HG03039 (cell line): ENCODE measurements at regions not wholly inside any gene's neighbourhood (a gene's known extent, or its start where the extent isn't known, plus 50 kb on each side); places are given as distances from the start of the nearest gene placed in this dataset.

Experiments used
- ATAC-seq: cut with Tn5 transposase; IDR thresholded peaks from one replicate; pipeline ENCODE4 v1.9.1; 2021; ENCODE audit warnings: mild to moderate bottlenecking, moderate library complexity; ENCODE audit not compliant: unreplicated experiment

DNA sequence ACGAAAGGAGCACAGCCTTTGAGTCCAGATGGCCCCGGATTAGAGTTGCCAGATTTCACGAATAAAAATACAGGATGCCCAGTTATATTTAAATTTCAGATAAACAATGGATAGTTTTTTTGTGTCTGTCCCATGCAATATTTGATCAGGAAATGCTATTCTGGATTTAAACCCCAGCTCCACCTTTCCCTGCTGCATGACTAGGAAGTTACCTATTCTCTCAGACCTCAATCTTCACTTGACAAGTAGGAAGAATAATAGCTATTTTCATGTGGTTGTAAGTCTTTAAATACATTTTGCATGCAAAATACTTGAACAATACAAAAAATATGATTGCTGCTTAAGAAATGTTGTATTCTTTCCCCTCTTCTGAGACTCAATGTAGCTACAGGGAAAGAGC is 125.3 kb upstream of the P2RY1 start:
- no peak for ATAC-seq

DNA sequence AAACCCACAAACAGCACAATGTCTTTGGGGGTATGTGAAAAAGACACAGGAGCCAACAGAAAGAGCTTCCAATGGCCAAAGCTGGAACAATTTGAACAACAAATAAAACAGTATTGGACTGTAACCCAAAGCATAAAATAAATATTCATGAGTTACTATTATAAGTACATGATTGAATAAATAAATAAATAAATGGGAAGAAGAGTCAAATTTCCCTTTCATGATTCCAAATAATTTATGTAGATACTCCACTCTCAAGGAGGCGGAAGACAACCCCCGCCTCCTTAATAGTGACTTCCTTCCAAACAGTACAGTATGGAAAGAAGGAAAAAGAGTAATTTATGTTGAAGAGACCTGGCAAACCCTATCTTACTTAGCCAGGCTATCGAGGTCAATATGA is 124.4 kb upstream of the P2RY1 start:
- ATAC-seq = no peak

DNA sequence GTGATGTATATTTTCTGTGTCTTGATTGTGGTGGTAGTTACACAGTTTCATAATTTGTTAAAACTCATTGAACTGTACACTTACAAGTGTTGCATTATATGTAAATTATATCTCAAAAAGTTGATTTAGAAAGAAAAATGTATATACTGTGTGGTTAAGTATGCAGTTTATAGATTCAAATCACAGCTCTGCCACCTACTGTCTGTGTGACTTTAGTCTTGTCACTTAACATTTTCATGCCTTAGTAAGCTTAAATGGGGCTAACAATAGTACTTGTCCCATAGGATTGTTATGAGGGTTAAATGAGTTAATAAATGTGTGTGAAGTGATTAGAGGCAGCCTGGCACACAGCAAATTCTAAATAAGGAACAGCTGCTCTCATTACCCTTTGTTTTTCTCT is 120.9 kb upstream of the P2RY1 start:
- no peak for ATAC-seq

DNA sequence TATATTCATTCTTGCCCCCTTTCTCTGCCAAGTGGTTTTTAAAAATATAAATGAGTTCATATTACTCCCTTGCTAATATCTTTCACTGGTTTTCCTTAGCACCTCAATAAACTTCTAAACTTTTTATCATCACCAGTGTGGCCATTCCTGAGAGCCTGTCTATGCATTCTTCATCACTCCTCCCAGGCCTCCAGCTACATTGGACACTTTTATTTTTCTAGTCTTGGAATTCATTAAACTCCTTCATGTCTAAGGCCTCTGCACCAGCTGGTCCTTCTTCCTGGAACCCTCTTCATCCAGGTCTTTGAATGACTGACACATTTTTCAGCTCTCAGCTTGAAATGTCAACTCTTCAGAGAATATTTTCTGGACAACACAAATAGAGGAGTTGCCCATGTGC is 120.4 kb upstream of the P2RY1 start:
- no peak for ATAC-seq

DNA sequence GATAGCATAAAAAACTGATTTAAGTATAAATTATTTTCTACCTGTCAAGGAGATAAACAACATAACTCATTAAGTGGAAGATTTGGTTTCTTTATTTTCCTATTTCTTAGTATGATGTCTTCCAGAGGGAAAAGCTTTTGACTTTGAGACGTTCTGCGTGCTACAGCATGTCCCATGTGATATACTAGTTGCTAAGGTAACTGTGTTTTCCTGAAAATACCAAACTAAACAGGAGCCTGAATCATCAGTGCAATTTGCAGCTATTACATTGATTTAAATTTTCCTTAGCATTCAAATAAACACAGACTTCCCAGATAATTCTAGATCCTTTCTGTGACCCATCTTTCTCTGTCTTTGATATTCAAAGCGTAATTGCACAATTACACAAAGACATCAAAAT is 117.7 kb upstream of the P2RY1 start:
- ATAC-seq = no peak

DNA sequence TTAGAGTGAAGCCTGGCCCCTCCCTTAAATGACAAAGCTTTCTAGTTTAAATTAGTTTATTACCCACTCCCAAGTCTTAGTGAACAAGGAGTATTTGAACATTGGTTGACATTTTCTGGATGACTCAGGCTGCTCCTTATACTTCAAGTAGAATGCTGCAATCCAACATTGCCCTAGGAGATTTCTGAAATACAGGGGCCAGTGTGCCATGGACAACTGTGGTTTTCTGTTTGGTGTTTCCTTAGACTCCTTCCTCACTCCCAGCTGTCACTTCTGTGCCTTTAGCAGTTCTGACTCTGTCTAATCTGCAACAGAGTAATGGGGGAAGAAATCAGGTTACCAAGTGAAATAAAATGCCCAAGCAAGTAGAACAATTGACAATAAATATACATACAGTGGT is 116.1 kb upstream of the P2RY1 start:
- ATAC-seq = no peak

DNA sequence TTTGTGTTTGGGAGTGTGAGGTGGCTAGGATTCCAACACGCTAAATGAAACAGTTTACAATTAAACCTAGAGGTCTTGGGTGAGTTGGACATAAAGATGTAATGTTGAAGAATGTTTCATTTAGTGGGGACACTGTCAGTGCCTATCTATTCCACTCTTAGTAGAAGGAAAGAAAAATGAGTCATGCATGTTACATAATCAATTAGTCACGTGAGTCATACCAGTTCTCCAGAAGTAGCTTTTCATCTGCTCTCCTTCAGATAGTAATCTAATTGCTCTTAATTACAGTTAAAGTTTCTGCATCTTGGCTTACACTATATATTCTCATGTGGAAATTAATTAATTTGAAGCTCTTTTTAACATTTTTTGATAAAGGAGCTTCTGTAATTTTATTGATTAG is 115.7 kb upstream of the P2RY1 start:
- ATAC-seq = no peak

DNA sequence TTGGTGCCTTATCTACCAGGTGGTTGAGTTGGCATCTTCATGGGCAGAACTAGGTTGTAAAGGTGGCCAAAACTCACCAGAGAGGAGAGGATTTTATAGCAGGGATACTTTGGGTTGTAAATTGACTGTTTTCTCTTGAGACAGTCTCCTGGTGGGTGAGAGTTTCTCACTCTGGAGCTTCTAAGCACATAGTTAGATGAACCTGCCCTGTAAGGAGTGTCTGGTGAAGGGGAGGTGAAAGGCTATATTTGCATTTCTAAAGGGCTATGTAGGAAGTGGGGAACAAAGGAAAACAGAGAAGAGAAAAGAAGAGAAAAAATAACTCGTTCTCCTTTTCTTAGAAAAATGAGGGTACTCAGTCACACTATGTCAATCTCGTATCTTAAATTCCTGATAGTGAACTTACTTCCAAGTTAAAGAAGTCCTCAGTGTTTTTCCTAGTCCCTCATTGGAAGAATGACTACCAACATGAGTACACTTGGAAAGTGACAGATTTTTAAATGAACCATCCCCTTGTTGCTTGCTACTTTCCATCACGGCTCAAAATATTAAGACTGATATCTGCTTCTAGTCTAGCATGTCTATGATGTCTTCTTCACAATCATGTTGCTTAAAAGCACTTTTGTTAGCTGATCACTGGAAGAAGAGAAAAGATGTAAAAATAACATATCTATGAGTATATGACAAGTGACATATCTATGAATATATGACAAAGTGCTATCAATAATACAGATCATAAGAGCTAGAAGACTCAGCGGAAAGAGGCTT is 113.8 kb upstream of the P2RY1 start:
- ATAC-seq = no peak

DNA sequence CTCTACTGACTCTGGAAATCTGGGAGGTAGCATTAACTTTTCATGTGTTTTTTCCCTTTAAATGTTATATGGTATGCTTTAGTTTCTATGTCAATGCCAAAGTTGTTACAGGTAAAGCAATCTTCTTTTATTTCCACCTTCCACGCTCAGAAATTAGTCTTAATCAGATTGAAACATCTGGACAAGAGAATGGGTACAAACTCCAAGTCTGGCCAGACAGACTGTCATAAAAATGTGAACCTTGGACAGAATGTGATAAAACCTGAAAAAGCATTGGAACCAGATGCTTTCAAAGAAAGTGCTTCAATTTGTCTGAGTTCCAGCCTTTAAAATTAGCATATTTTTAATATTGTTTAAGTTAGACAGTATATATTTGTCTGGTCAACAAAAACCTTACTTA is 110.7 kb upstream of the P2RY1 start:
- no peak for ATAC-seq

DNA sequence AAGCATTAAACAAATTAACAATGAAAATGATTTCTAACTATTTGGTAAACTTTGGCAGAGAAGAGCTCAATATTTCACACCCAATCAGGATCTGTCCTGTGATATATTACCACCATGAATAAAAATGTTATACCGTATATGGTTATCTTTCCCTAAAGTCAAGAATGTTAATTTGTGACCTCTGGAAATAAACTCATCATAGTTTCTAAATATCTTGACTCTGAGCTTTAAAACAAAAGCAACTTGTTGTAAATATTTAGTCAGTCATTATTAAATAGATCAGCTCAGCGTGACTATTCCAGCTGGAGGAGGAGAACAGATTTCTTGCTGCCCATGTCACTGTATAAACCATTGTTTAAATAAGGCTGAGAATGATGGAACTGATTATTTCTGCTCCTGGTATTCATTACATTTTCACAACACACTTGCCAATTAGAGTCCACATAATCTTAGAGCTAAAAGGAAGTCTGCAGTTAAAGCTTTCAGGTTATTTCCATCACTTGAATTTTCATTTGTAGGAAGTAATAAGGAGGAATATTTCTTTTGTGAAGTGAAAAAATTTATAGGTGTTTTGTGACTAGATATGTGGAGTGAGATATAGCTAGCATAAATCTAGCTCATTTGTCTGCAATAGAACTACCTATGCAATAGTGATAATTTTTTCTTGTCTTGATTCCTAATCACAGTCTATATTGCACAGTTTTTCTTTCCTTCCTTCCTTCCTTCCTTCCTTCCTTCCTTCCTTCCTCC is 106.5 kb upstream of the P2RY1 start:
- no peak for ATAC-seq

DNA sequence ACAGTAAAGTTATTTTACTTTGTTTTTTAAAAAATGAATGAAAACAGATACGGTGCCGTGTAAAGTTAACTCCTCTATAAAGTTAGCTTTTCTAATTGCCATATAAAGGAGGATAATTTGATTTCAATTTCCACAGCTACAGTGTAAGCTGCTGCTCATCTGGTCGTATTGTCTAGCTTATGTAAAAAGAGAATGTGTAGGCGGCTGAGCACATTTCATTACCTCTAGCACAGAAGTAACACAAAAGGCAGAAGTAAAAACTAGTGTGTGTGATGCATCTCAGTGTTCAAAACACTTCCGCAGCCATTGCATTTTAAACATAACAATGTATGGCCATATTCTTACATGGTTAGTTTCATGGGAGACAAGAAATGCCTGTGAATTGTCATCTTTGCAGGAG is 105.0 kb upstream of the P2RY1 start:
- peak; percentile 70 for ATAC-seq

DNA sequence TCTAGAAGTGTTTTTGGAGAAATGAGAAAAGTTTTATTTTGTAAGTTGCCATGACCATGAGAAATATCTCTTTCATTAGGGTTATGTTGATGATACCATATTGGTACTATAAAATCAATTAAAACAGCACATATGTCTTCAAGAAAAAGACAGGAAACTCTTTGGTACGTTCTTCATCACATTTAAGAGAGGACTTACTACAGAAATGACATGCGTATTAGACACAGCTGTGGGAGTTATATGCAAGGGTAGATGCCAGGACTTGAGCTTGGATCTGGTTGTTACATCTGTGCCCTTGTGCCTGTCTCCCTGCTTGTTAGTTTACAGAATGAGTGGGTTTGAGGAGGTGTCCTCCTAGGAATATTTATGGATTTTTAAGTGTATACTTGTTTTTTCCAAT is 103.4 kb upstream of the P2RY1 start:
- ATAC-seq = no peak

DNA sequence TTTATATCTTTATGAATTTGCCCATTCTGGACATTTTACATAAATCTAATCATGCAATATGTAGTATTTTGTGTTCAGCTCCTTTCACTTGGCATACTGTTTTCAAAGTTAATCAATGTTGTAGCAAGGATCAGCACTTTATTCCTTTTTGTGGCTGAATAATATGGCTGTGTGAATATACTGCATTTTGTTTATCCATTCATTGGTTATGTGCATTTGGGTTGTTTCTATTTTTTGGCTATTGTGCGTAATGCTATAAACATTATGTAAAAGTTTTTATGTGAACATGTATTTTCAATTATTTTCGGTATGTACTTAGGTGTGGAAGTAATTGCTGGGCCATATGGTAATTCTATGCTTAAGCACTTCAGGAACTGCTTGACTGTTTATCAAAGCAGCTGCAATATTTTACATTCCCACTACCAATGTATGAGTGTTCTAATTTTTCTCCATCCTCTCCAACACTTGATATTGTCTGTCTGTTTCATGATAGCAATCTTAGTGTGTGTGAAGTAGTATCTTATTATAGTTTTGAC is 101.3 kb upstream of the P2RY1 start:
- no peak for ATAC-seq

DNA sequence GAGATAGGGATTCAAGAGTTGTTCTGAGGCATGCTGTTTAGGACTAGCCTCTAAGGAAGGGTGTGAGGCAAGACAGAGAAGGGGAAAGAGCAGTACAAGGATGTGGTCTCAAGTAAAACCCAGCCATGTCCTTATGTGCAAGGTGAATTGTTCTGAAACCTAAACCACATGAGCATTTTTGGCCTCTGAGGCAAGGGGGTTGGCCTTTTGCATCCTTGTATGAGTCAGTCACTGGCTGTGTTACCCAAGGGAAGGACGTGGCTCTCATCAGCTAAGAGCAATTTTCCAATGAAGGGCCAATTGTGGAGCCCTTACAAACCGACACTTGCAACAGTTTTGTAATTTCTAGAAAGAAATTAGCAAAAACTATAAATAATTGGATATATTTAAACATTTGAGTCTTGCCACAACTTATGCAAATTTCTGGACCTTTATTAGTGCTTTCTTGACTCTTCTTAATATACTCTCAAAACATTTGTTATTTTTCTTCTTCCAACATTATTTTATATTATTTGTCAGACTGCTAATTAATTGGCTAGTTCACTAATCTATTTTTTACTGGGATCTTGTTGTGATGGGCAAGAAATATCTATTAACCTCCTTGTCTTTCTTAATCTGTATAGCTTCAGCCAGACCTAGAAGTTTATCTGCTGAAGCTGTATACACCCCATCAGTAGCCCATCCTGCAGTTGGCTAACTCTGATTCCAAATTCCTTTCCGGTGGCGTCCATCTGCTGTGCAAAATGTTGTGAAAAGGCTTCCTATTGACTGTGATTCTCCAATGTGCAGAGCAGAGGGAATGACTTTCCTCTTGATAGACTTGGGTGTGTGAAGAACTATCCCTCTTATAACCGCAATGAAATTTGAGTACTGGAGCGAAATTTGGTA is 97.7 kb upstream of the P2RY1 start:
- ATAC-seq = peak; percentile 99

DNA sequence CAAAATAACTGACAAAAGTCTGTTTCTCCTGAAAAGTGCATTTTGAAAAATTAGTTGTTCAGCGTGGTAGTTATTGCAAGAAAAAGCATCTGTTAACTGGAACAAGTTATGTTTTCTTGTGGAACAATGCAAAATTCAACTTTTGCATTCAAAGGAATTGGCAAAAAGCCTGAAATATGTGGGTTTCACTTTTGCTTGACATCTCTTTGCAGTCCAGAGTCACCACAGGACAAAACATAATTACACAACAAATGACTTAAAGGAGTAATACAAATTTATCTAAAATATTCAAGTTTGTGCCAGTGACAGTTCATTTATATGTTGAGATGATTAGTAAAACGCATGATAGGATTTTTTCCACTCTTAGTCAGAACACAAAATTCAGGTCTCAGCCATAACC is 96.3 kb upstream of the P2RY1 start:
- ATAC-seq = no peak

DNA sequence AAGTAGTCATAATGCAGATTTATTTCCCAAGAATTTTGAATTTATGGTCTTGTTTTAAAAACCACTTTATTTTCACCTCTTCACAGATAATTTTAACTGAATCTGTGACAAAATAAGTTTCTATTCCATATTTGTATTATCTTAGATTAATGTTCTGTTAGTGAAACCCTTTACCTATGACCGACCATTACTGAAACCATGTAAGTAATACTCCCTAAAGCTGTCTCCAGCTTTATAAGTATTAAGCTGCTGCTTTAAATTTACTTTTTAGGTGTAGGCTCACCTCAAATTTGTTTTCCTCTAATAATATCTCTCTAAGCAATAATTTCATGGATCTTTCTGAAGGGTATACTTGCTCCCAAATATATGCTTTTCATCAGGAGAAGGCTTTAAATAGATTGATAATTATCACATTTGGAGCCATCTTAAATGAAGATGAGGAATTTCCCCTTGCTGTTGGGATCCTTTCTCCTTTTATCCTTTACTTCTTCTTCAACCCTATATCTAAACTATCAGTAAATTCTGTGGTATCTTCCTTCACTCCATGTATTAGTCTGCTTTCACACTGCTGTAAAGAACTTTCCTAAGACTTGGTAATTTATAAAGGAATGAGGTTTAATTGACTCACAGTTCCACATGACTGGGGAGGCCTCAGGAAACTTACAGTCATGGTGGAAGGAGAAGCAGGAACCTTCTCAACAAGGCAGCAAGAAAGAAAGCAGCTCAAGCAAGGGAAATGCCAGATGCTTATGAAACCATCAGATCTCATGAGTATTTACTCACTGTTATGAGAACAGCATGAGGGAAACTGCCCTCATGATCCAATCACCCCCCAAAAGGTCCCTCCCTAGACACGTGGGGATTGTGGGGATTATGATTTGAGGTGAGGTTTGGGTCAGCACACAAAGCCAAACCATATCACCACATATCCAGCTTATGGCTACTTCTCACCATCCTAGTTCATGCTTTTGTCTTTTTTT is 92.3 kb upstream of the P2RY1 start:
- no peak for ATAC-seq

DNA sequence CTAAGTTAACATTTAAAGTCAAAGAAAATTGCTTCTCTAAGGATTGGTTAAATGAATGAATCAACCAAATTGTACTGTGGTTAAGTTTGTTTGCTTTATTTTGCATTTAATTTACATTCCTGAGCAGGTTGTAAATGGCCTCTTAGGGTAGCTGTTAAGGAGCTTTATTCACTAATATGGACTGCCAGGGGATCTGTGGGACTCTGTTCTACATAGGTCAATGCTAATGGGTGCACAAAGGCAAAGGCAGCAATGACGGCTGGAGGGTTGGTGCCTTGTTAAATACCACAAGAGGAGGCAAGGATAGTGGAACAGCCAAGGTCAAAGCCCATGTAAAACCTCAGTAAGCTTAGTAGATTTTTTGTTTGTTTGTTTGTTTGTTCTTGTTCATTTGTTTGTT is 89.3 kb upstream of the P2RY1 start:
- ATAC-seq = no peak

DNA sequence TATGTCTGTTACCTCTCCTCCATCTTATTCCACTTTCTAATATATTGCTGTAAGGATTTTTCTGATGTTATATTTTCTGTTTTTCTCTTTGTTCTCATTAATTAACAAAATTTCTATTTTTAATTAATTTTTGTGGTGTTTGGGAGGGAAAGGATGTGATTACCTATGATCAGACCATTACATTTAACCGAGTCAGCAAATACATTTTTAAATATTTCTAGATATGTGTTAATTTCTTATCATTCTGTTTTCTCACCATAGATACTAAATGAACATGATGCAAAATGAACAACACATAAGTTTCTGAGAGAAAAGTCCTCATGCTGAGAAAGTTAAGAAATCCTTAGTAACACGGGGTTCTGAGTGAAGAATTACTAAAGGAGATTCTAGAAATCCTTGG is 80.6 kb upstream of the P2RY1 start:
- no peak for ATAC-seq

DNA sequence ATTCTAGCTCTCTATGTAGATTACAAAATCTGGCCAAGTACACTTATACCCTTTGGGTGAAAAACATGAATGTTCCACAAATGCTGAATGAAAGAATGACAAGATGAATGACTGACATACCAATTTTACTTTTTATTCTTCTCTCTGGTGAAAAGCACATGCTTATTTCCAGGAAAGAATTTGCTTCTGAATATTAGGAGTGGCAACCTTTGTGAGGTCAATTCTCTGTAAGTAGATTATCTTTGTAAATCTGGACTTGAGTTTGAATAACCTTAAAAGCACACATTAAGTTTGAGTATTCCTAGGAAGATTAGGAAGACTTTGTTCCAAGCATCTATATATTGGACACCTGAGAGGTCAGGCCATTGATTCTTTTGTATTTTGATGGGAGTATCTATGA is 78.1 kb upstream of the P2RY1 start:
- no peak for ATAC-seq

DNA sequence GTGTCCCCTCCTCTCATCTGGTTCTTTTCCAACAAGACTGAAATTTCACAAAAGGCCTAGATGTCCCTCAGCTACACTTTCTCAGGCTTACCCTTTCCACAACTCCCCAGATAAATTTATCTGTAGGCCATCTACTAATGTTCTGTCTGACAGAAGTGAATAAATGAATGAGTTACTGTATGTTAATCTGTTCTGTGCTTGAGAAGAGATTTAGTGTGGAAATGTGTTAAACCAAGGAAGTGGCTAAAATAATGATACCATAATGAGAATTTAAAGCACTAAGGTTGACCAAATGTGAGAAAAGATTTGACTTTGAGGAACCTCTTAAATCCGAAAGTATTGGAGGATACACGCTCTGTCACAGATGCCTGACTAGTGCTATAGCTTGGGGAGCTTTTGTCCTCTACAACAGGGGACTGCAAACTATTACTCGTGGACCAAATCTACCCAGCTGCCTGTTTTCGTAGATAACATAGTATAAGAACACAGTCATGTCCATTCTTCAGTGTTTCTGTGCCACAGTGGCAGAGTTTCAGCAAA is 74.8 kb upstream of the P2RY1 start:
- ATAC-seq = peak; percentile 72
